ENCODE measurements at regions not wholly inside any gene's neighbourhood (a gene's known extent, or its start where the extent isn't known, plus 50 kb on each side); places are given as distances from the start of the nearest gene placed in this dataset.

DNA sequence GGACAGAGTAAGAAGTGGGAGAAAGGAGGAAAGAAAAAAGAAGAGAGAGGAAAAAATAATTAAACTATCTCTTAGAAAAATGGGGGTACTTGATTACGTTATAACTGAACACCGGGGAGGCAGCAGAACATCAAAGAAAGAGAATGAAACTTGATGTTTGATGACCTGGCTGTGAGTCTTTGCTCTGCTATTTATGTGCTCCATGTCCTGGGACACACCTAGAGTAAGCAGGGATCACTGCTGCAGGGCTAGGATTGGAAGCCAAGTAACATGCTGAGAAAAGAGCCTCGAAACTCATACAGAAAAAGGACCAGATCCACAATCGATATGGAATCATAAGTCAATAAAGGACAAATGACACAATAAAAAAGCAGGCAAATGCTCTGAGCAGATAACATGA lies 56.7 kb upstream of the COL13A1 start:
- no peaks in the 10 kb centered on the region for H3K79me2 ChIP-seq (ENCODE audit: low read length)
- H3K9me3 ChIP-seq (ENCODE audit: insufficient read depth, low read length): no peaks in the 10 kb centered on the region
- H3K4me1 ChIP-seq (ENCODE audit: low read length): peaks cover 32% of the 10 kb centered on the region
- no peak for TF ChIP-seq EZH2phosphoT487 (IDR thresholded peaks at IDR 0.05; ENCODE audit: low read depth)
- no peak for TF ChIP-seq CTCF (IDR thresholded peaks at IDR 0.05; ENCODE audit: low read depth, low read length)
- H3K27me3 ChIP-seq (ENCODE audit: low read depth, low read length): peaks cover 27% of the 10 kb centered on the region
- H4K20me1 ChIP-seq (ENCODE audit: insufficient read depth, low read length): no peaks in the 10 kb centered on the region; the same call in 1 of the 2 replicates
- peak overlapping the region; percentile 73 for H3K4me2 ChIP-seq (ENCODE audit: low read length)
- no peak overlapping the region for H3K9ac ChIP-seq (ENCODE audit: low read length)
- no peaks in the 10 kb centered on the region for H3K36me3 ChIP-seq (replicated peaks; ENCODE audit: low read depth, low read length)
- H3K27ac ChIP-seq (ENCODE audit: low read length): no peak overlapping the region
- H3K4me3 ChIP-seq (ENCODE audit: low read length): peak overlapping the region; percentile 53
- no peak overlapping the region for H2AFZ ChIP-seq (ENCODE audit: low read depth, low read length)

DNA sequence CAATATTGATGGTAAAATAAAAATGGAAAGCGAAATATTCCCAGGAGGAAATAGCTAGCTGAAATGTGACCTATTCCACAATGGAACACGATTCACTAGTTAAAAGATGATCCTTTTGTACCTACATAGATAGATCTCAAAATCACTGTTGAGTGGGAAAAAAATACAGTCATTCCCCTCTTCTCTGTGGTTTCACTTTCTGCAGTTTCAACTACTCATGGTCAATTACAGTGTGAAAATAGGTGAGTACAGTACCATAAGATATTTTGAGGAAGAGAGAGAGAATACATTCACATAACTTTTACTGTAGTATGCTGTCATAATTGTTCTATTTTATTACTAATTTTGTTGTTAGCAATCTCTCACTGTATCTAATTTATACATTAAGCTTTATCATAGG lies 56.0 kb upstream of the COL13A1 start:
- no peak overlapping the region for H3K9ac ChIP-seq (ENCODE audit: low read length)
- TF ChIP-seq CTCF (IDR thresholded peaks at IDR 0.05; ENCODE audit: low read depth, low read length) (no peak), EZH2phosphoT487 (IDR thresholded peaks at IDR 0.05; ENCODE audit: low read depth) (no peak)
- no peak overlapping the region for H3K27ac ChIP-seq (ENCODE audit: low read length)
- H2AFZ ChIP-seq (ENCODE audit: low read depth, low read length): no peak overlapping the region
- H3K4me1 ChIP-seq (ENCODE audit: low read length): peaks cover 32% of the 10 kb centered on the region
- peaks cover 34% of the 10 kb centered on the region for H3K27me3 ChIP-seq (ENCODE audit: low read depth, low read length)
- no peaks in the 10 kb centered on the region for H3K79me2 ChIP-seq (ENCODE audit: low read length)
- no peaks in the 10 kb centered on the region; the same call in 1 of the 2 replicates for H4K20me1 ChIP-seq (ENCODE audit: insufficient read depth, low read length)
- peak overlapping the region; percentile 53 for H3K4me3 ChIP-seq (ENCODE audit: low read length)
- H3K4me2 ChIP-seq (ENCODE audit: low read length): peak overlapping the region; percentile 73
- H3K9me3 ChIP-seq (ENCODE audit: insufficient read depth, low read length): no peaks in the 10 kb centered on the region
- H3K36me3 ChIP-seq (replicated peaks; ENCODE audit: low read depth, low read length): no peaks in the 10 kb centered on the region

DNA sequence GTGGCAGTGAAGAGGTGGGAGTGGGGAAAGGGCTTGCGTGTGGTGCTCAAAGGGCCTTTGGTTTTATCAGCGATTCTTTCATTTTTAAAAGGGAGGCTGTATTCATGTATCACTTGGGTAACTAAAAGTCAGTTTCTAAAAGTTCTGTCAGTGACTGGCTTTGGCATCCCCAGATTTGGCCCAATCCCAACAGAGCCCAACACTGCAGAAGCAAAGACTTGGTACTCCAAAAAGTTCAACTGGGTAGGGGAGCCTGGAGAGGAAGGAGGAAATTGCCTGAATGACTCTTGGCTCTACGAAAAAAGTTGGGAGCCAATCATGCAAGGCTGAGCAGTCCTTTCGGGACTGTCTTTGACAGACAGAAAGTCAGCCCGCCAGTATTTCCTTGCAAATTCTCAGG lies 54.5 kb upstream of the COL13A1 start:
- H3K4me3 ChIP-seq (ENCODE audit: low read length): no peak overlapping the region
- H4K20me1 ChIP-seq (ENCODE audit: insufficient read depth, low read length): no peaks in the 10 kb centered on the region; the same call in 1 of the 2 replicates
- no peaks in the 10 kb centered on the region for H3K36me3 ChIP-seq (replicated peaks; ENCODE audit: low read depth, low read length)
- H3K9me3 ChIP-seq (ENCODE audit: insufficient read depth, low read length): no peaks in the 10 kb centered on the region
- peaks cover 32% of the 10 kb centered on the region for H3K4me1 ChIP-seq (ENCODE audit: low read length)
- no peak for TF ChIP-seq EZH2phosphoT487 (IDR thresholded peaks at IDR 0.05; ENCODE audit: low read depth)
- no peak for TF ChIP-seq CTCF (IDR thresholded peaks at IDR 0.05; ENCODE audit: low read depth, low read length)
- no peak overlapping the region for H3K9ac ChIP-seq (ENCODE audit: low read length)
- H3K4me2 ChIP-seq (ENCODE audit: low read length): peak overlapping the region; percentile 27
- H3K27ac ChIP-seq (ENCODE audit: low read length): no peak overlapping the region
- no peak overlapping the region for H2AFZ ChIP-seq (ENCODE audit: low read depth, low read length)
- H3K79me2 ChIP-seq (ENCODE audit: low read length): no peaks in the 10 kb centered on the region
- peaks cover 43% of the 10 kb centered on the region for H3K27me3 ChIP-seq (ENCODE audit: low read depth, low read length)

DNA sequence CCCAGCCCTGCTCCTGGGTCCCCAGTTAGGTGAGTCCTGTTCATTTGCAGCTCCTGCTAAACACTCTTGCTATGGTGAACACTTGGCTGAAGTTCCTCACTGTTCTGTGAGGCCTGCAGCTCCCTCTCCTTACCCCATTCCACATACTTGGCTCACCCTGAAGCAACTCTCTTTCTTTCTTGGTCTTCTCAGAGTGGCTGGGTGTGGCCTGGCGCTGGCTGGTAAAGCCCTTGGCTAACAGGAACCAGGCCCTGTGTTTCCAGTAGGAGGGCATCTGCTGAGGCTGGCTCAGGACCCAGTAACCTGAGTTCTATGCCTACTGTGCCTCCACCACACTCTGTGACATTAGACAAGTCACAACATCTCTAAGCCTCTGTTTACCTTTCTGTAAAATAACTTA lies 53.1 kb upstream of the COL13A1 start:
- no peaks in the 10 kb centered on the region for H3K9me3 ChIP-seq (ENCODE audit: insufficient read depth, low read length)
- H3K36me3 ChIP-seq (replicated peaks; ENCODE audit: low read depth, low read length): no peaks in the 10 kb centered on the region
- peaks cover 43% of the 10 kb centered on the region for H3K27me3 ChIP-seq (ENCODE audit: low read depth, low read length)
- peaks cover 32% of the 10 kb centered on the region for H3K4me1 ChIP-seq (ENCODE audit: low read length)
- H3K79me2 ChIP-seq (ENCODE audit: low read length): no peaks in the 10 kb centered on the region
- H3K9ac ChIP-seq (ENCODE audit: low read length): no peak overlapping the region
- no peak overlapping the region for H3K27ac ChIP-seq (ENCODE audit: low read length)
- no peaks in the 10 kb centered on the region; the same call in 1 of the 2 replicates for H4K20me1 ChIP-seq (ENCODE audit: insufficient read depth, low read length)
- H2AFZ ChIP-seq (ENCODE audit: low read depth, low read length): no peak overlapping the region
- H3K4me2 ChIP-seq (ENCODE audit: low read length): no peak overlapping the region
- TF ChIP-seq EZH2phosphoT487 (IDR thresholded peaks at IDR 0.05; ENCODE audit: low read depth) (no peak), CTCF (IDR thresholded peaks at IDR 0.05; ENCODE audit: low read depth, low read length) (no peak)
- no peak overlapping the region for H3K4me3 ChIP-seq (ENCODE audit: low read length)
